ENCODE measurements at regions not wholly inside any gene's neighbourhood (a gene's known extent, or its start where the extent isn't known, plus 50 kb on each side); places are given as distances from the start of the nearest gene placed in this dataset.

GRCh38 chr6:6926856-6927255, 180.9 kb upstream of the RREB1 start:
- no peak for DNase-seq (ENCODE audit: low read depth)
- H3K4me3 ChIP-seq (ENCODE audit: low read depth, low read length): no peak overlapping the region
- TF ChIP-seq CTCF (IDR thresholded peaks at IDR 0.05; ENCODE audit: control insufficient read depth, extremely low read depth, insufficient read depth): no peak

GRCh38 chr6:6927521-6928361, 180.0 kb upstream of the RREB1 start:
- no peak overlapping the region for H3K4me3 ChIP-seq (ENCODE audit: low read depth, low read length)
- no peak for TF ChIP-seq CTCF (IDR thresholded peaks at IDR 0.05; ENCODE audit: control insufficient read depth, extremely low read depth, insufficient read depth)
- no peak for DNase-seq (ENCODE audit: low read depth)

- no peak for DNase-seq (ENCODE audit: low read depth)
- TF ChIP-seq CTCF (IDR thresholded peaks at IDR 0.05; ENCODE audit: control insufficient read depth, extremely low read depth, insufficient read depth): no peak
- H3K4me3 ChIP-seq (ENCODE audit: low read depth, low read length): no peak overlapping the region
Measured at GRCh38 chr6:6930223-6930880, 177.4 kb upstream of the RREB1 start.

- TF ChIP-seq CTCF (IDR thresholded peaks at IDR 0.05; ENCODE audit: control insufficient read depth, extremely low read depth, insufficient read depth): no peak
- no peak overlapping the region for H3K4me3 ChIP-seq (ENCODE audit: low read depth, low read length)
- no peak for DNase-seq (ENCODE audit: low read depth)
Measured at GRCh38 chr6:6931071-6932025, 176.4 kb upstream of the RREB1 start.

GRCh38 chr6:6932341-6932740, 175.4 kb upstream of the RREB1 start:
- DNase-seq (ENCODE audit: low read depth): no peak
- TF ChIP-seq CTCF (IDR thresholded peaks at IDR 0.05; ENCODE audit: control insufficient read depth, extremely low read depth, insufficient read depth): no peak
- H3K4me3 ChIP-seq (ENCODE audit: low read depth, low read length): no peak overlapping the region

GRCh38 chr6:6932968-6933367, 174.8 kb upstream of the RREB1 start:
- no peak overlapping the region for H3K4me3 ChIP-seq (ENCODE audit: low read depth, low read length)
- no peak for DNase-seq (ENCODE audit: low read depth)
- no peak for TF ChIP-seq CTCF (IDR thresholded peaks at IDR 0.05; ENCODE audit: control insufficient read depth, extremely low read depth, insufficient read depth)

Measured in LNCaP clone FGC (cell line).